Activated gamma-delta T cell treated with Interleukin-2 at 50 U/mL for 16 hours (primary cell): ENCODE measurements at regions not wholly inside any gene's neighbourhood (a gene's known extent, or its start where the extent isn't known, plus 50 kb on each side); places are given as distances from the start of the nearest gene placed in this dataset.

ENCODE experiments used
- DNase-seq: peaks from one replicate; pipeline ENCODE4 v3.0.0-alpha.2; 2020

DNA sequence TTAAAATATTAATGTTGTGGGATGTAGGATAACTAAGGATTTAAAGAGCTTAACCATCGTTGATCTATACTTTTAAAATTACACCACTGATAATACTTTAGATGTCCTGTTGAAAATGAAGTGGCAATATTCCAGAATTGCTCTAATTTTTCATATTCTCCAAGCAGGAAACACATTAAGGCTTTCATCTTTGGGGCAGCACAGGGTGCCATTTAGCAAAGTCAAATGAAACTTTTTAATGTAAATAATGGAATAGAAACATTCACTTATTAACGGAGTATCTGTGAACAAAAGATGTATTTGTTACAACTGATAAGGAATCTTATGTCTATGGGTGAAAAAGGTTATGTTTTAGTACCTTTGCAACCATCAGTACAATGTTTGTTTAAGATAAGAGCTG, 50.0 kb upstream of the MIR17HG start:
- no peak for DNase-seq
